AG20443 (cell line): ENCODE measurements at regions not wholly inside any gene's neighbourhood (a gene's known extent, or its start where the extent isn't known, plus 50 kb on each side); places are given as distances from the start of the nearest gene placed in this dataset.
"Not testable (repeated sequence)": the region's sequence is repeated elsewhere in the genome, so short reads cannot be mapped to it uniquely, and the experiment has no call there.

Experiments
- DNase-seq: peaks from one replicate; pipeline ENCODE4 v3.0.0; 2012; ENCODE audit warnings: low spot score, mixed read lengths

- no peak for DNase-seq
These were observed 2102.7 kb upstream of the WWC1 start for GRCh38 chr5:166188501-166189325.

- DNase-seq: no peak
These were observed 2098.7 kb upstream of the WWC1 start for GRCh38 chr5:166192696-166193095.

- no peak for DNase-seq
These were observed 2095.5 kb upstream of the WWC1 start for GRCh38 chr5:166195981-166196380.

GRCh38 chr5:166200532-166200931 lies 2090.9 kb upstream of the WWC1 start:
- DNase-seq: no peak

GRCh38 chr5:166211640-166212039 lies 2079.8 kb upstream of the WWC1 start:
- DNase-seq: no peak

- no peak for DNase-seq
These were observed 2055.1 kb upstream of the WWC1 start for GRCh38 chr5:166236327-166236726.

GRCh38 chr5:166240705-166241104 lies 2050.7 kb upstream of the WWC1 start:
- no peak for DNase-seq

GRCh38 chr5:166245556-166245955 lies 2045.9 kb upstream of the WWC1 start:
- no peak for DNase-seq

GRCh38 chr5:166251786-166252185 lies 2039.7 kb upstream of the WWC1 start:
- no peak for DNase-seq

- DNase-seq: no peak
These were observed 2033.8 kb upstream of the WWC1 start for GRCh38 chr5:166257661-166258060.

GRCh38 chr5:166262395-166262794 lies 2029.0 kb upstream of the WWC1 start:
- DNase-seq: no peak

- no peak for DNase-seq
These were observed 2023.5 kb upstream of the WWC1 start for GRCh38 chr5:166267907-166268306.

GRCh38 chr5:166270712-166271111 lies 2020.7 kb upstream of the WWC1 start:
- DNase-seq: no peak

- no peak for DNase-seq
These were observed 2015.4 kb upstream of the WWC1 start for GRCh38 chr5:166276006-166276405.

GRCh38 chr5:166279828-166280227 lies 2011.6 kb upstream of the WWC1 start:
- no peak for DNase-seq

- DNase-seq: no peak
These were observed 2010.0 kb upstream of the WWC1 start for GRCh38 chr5:166281433-166281832.

GRCh38 chr5:166282939-166283338 lies 2008.5 kb upstream of the WWC1 start:
- DNase-seq: no peak

- no peak for DNase-seq
These were observed 2006.1 kb upstream of the WWC1 start for GRCh38 chr5:166285361-166285760.

GRCh38 chr5:166286832-166287231 lies 2004.6 kb upstream of the WWC1 start:
- no peak for DNase-seq

GRCh38 chr5:166287866-166288265 lies 2003.6 kb upstream of the WWC1 start:
- DNase-seq: no peak

GRCh38 chr5:166291800-166292199 lies 1999.6 kb upstream of the WWC1 start:
- not testable (repeated sequence) for DNase-seq

GRCh38 chr5:166293892-166294291 lies 1997.6 kb upstream of the WWC1 start:
- no peak for DNase-seq

GRCh38 chr5:166302166-166302565 lies 1989.3 kb upstream of the WWC1 start:
- no peak for DNase-seq

GRCh38 chr5:166317425-166317824 lies 1974.0 kb upstream of the WWC1 start:
- DNase-seq: no peak
